ENCODE measurements at regions not wholly inside any gene's neighbourhood (a gene's known extent, or its start where the extent isn't known, plus 50 kb on each side); places are given as distances from the start of the nearest gene placed in this dataset.

- DNase-seq (ENCODE audit: low read depth), result peak; percentile 44
Observed at GRCh38 chr3:39748763-39749162, 60.6 kb upstream of the MYRIP start.

GRCh38 chr3:39750712-39751111, 58.7 kb upstream of the MYRIP start:
- no peak for DNase-seq (ENCODE audit: low read depth)

- DNase-seq (ENCODE audit: low read depth), result no peak
Observed at GRCh38 chr3:39751286-39751685, 58.1 kb upstream of the MYRIP start.

GRCh38 chr3:39752019-39752637, 57.3 kb upstream of the MYRIP start:
- peak; percentile 29 for DNase-seq (ENCODE audit: low read depth)

GRCh38 chr3:39752751-39753150, 56.7 kb upstream of the MYRIP start:
- peak; percentile 5 for DNase-seq (ENCODE audit: low read depth)

GRCh38 chr3:39753391-39753790, 56.0 kb upstream of the MYRIP start:
- no peak for DNase-seq (ENCODE audit: low read depth)

- DNase-seq (ENCODE audit: low read depth), result no peak
Observed at GRCh38 chr3:39754549-39754948, 54.9 kb upstream of the MYRIP start.

GRCh38 chr3:39755100-39755499, 54.3 kb upstream of the MYRIP start:
- no peak for DNase-seq (ENCODE audit: low read depth)

GRCh38 chr3:39757307-39757706, 52.1 kb upstream of the MYRIP start:
- no peak for DNase-seq (ENCODE audit: low read depth)
